GM19324 (cell line): ENCODE measurements at regions not wholly inside any gene's neighbourhood (a gene's known extent, or its start where the extent isn't known, plus 50 kb on each side); places are given as distances from the start of the nearest gene placed in this dataset.

Experiments
- ATAC-seq: cut with Tn5 transposase; IDR thresholded peaks from one replicate; pipeline ENCODE4 v1.9.1; 2021; ENCODE audit warnings: mild to moderate bottlenecking, moderate library complexity; ENCODE audit not compliant: unreplicated experiment, low FRiP score

GRCh38 chr4:59223292-59223941 is 1976.7 kb upstream of the ADGRL3 start:
- no peak for ATAC-seq

- ATAC-seq: no peak
Measured at GRCh38 chr4:59238212-59238611, 1961.9 kb upstream of the ADGRL3 start.

- ATAC-seq: no peak
Measured at GRCh38 chr4:59240011-59240410, 1960.1 kb upstream of the ADGRL3 start.

GRCh38 chr4:59243038-59243437 is 1957.1 kb upstream of the ADGRL3 start:
- ATAC-seq: no peak

GRCh38 chr4:59247032-59247431 is 1953.1 kb upstream of the ADGRL3 start:
- no peak for ATAC-seq

- no peak for ATAC-seq
Measured at GRCh38 chr4:59248313-59248712, 1951.8 kb upstream of the ADGRL3 start.

- ATAC-seq: no peak
Measured at GRCh38 chr4:59249110-59249509, 1951.0 kb upstream of the ADGRL3 start.

- no peak for ATAC-seq
Measured at GRCh38 chr4:59258002-59258401, 1942.1 kb upstream of the ADGRL3 start.

GRCh38 chr4:59307609-59308008 is 1892.5 kb upstream of the ADGRL3 start:
- ATAC-seq: no peak

- no peak for ATAC-seq
Measured at GRCh38 chr4:59314637-59315036, 1885.5 kb upstream of the ADGRL3 start.

- ATAC-seq: no peak
Measured at GRCh38 chr4:59339631-59340030, 1860.5 kb upstream of the ADGRL3 start.

- no peak for ATAC-seq
Measured at GRCh38 chr4:59341506-59341905, 1858.6 kb upstream of the ADGRL3 start.

GRCh38 chr4:59348949-59349348 is 1851.2 kb upstream of the ADGRL3 start:
- no peak for ATAC-seq

- no peak for ATAC-seq
Measured at GRCh38 chr4:59369229-59369628, 1830.9 kb upstream of the ADGRL3 start.

- no peak for ATAC-seq
Measured at GRCh38 chr4:59374416-59374815, 1825.7 kb upstream of the ADGRL3 start.

GRCh38 chr4:59380841-59381366 is 1819.2 kb upstream of the ADGRL3 start:
- no peak for ATAC-seq

- no peak for ATAC-seq
Measured at GRCh38 chr4:59381591-59381990, 1818.5 kb upstream of the ADGRL3 start.

GRCh38 chr4:59387759-59388758 is 1812.1 kb upstream of the ADGRL3 start:
- ATAC-seq: no peak

GRCh38 chr4:59393780-59394179 is 1806.3 kb upstream of the ADGRL3 start:
- no peak for ATAC-seq

- ATAC-seq: no peak
Measured at GRCh38 chr4:59400334-59400733, 1799.8 kb upstream of the ADGRL3 start.

GRCh38 chr4:59409647-59410046 is 1790.5 kb upstream of the ADGRL3 start:
- no peak for ATAC-seq
